GM19351 (cell line): ENCODE measurements at regions not wholly inside any gene's neighbourhood (a gene's known extent, or its start where the extent isn't known, plus 50 kb on each side); places are given as distances from the start of the nearest gene placed in this dataset.
"Not testable (repeated sequence)": the region's sequence is repeated elsewhere in the genome, so short reads cannot be mapped to it uniquely, and the experiment has no call there.

Experiments
- ATAC-seq: cut with Tn5 transposase; IDR thresholded peaks from one replicate; pipeline ENCODE4 v1.9.1; 2021; ENCODE audit warnings: mild to moderate bottlenecking, moderate library complexity; ENCODE audit not compliant: unreplicated experiment

GRCh38 chr2:56510610-56511009 lies 326.8 kb downstream of the CCDC85A start:
- ATAC-seq = no peak

GRCh38 chr2:56515399-56515798 lies 331.6 kb downstream of the CCDC85A start:
- no peak for ATAC-seq

GRCh38 chr2:56519806-56520205 lies 336.0 kb downstream of the CCDC85A start:
- ATAC-seq = no peak

GRCh38 chr2:56522605-56523089 lies 338.9 kb downstream of the CCDC85A start:
- no peak for ATAC-seq

- no peak for ATAC-seq
These were observed 340.0 kb downstream of the CCDC85A start for GRCh38 chr2:56523816-56524215.

- ATAC-seq = no peak
These were observed 348.1 kb downstream of the CCDC85A start for GRCh38 chr2:56531668-56532420.

GRCh38 chr2:56534321-56534720 lies 350.5 kb downstream of the CCDC85A start:
- ATAC-seq = no peak

- ATAC-seq = no peak
These were observed 354.0 kb downstream of the CCDC85A start for GRCh38 chr2:56537756-56538155.

GRCh38 chr2:56539618-56540017 lies 355.8 kb downstream of the CCDC85A start:
- no peak for ATAC-seq

- no peak for ATAC-seq
These were observed 356.7 kb downstream of the CCDC85A start for GRCh38 chr2:56540467-56540866.

GRCh38 chr2:56540916-56541315 lies 357.1 kb downstream of the CCDC85A start:
- ATAC-seq = no peak

GRCh38 chr2:56542213-56542612 lies 358.4 kb downstream of the CCDC85A start:
- no peak for ATAC-seq

- ATAC-seq = no peak
These were observed 381.4 kb downstream of the CCDC85A start for GRCh38 chr2:56565143-56565542.

- no peak for ATAC-seq
These were observed 387.3 kb downstream of the CCDC85A start for GRCh38 chr2:56571074-56571473.

- no peak for ATAC-seq
These were observed 392.2 kb downstream of the CCDC85A start for GRCh38 chr2:56576001-56576400.

GRCh38 chr2:56580242-56580641 lies 396.5 kb downstream of the CCDC85A start:
- ATAC-seq = no peak

- ATAC-seq = no peak
These were observed 398.8 kb downstream of the CCDC85A start for GRCh38 chr2:56582570-56582969.

GRCh38 chr2:56583796-56584315 lies 400.1 kb downstream of the CCDC85A start:
- no peak for ATAC-seq

GRCh38 chr2:56587456-56587855 lies 403.7 kb downstream of the CCDC85A start:
- no peak for ATAC-seq

GRCh38 chr2:56589194-56589593 lies 405.4 kb downstream of the CCDC85A start:
- no peak for ATAC-seq

- ATAC-seq = no peak
These were observed 406.0 kb downstream of the CCDC85A start for GRCh38 chr2:56589835-56590234.

GRCh38 chr2:56590611-56591010 lies 406.8 kb downstream of the CCDC85A start:
- no peak for ATAC-seq

GRCh38 chr2:56606086-56606485 lies 422.3 kb downstream of the CCDC85A start:
- not testable (repeated sequence) for ATAC-seq
